GM19455 (cell line): ENCODE measurements at regions not wholly inside any gene's neighbourhood (a gene's known extent, or its start where the extent isn't known, plus 50 kb on each side); places are given as distances from the start of the nearest gene placed in this dataset.

Experiments
- ATAC-seq: cut with Tn5 transposase; IDR thresholded peaks from one replicate; pipeline ENCODE4 v1.9.1; 2021; ENCODE audit not compliant: unreplicated experiment

- ATAC-seq, result no peak
Measured at GRCh38 chr4:53818104-53818503, 226.8 kb upstream of the LNX1 start.

- no peak for ATAC-seq
Measured at GRCh38 chr4:53816561-53816960, 225.3 kb upstream of the LNX1 start.

GRCh38 chr4:53815281-53815680, 224.0 kb upstream of the LNX1 start:
- no peak for ATAC-seq

- no peak for ATAC-seq
Measured at GRCh38 chr4:53813998-53814397, 222.7 kb upstream of the LNX1 start.

GRCh38 chr4:53810643-53811042, 219.4 kb upstream of the LNX1 start:
- ATAC-seq, result no peak

GRCh38 chr4:53809816-53810215, 218.5 kb upstream of the LNX1 start:
- no peak for ATAC-seq

- no peak for ATAC-seq
Measured at GRCh38 chr4:53805291-53805690, 214.0 kb upstream of the LNX1 start.

GRCh38 chr4:53804719-53805118, 213.4 kb upstream of the LNX1 start:
- ATAC-seq, result no peak

- ATAC-seq, result no peak
Measured at GRCh38 chr4:53802500-53802899, 211.2 kb upstream of the LNX1 start.

GRCh38 chr4:53801373-53801772, 210.1 kb upstream of the LNX1 start:
- ATAC-seq, result no peak

GRCh38 chr4:53800741-53801140, 209.5 kb upstream of the LNX1 start:
- no peak for ATAC-seq

GRCh38 chr4:53793096-53793495, 201.8 kb upstream of the LNX1 start:
- ATAC-seq, result no peak

GRCh38 chr4:53790286-53790685, 199.0 kb upstream of the LNX1 start:
- ATAC-seq, result no peak

- no peak for ATAC-seq
Measured at GRCh38 chr4:53788621-53789020, 197.3 kb upstream of the LNX1 start.

- ATAC-seq, result no peak
Measured at GRCh38 chr4:53788011-53788410, 196.7 kb upstream of the LNX1 start.

- no peak for ATAC-seq
Measured at GRCh38 chr4:53786632-53787031, 195.3 kb upstream of the LNX1 start.

- no peak for ATAC-seq
Measured at GRCh38 chr4:53785996-53786395, 194.7 kb upstream of the LNX1 start.

- ATAC-seq, result no peak
Measured at GRCh38 chr4:53784112-53784511, 192.8 kb upstream of the LNX1 start.

GRCh38 chr4:53783208-53783859, 192.0 kb upstream of the LNX1 start:
- ATAC-seq, result no peak

GRCh38 chr4:53782458-53782845, 191.2 kb upstream of the LNX1 start:
- ATAC-seq, result no peak

- ATAC-seq, result no peak
Measured at GRCh38 chr4:53781629-53782457, 190.6 kb upstream of the LNX1 start.

GRCh38 chr4:53780736-53781400, 189.6 kb upstream of the LNX1 start:
- no peak for ATAC-seq
